PC-9 (cell line): ENCODE measurements at regions not wholly inside any gene's neighbourhood (a gene's known extent, or its start where the extent isn't known, plus 50 kb on each side); places are given as distances from the start of the nearest gene placed in this dataset.

Experiments used
- CTCF ChIP-seq: fragments of 200-600 bp; sonication (generic); conservative IDR thresholded peaks from 2 replicates; pipeline ENCODE4 v1.6.1; 2017; ENCODE audit warnings: mixed run types, antibody characterized with exemption, mild to moderate bottlenecking, moderate library complexity
- EZH2 ChIP-seq: fragments of 200-600 bp; sonication (generic); IDR thresholded peaks from 2 replicates; pipeline ENCODE4 v1.8.0; 2017; ENCODE audit warnings: antibody characterized with exemption, low read depth

GRCh38 chrX:40971736-40972135 lies 113.5 kb upstream of the USP9X start:
- TF ChIP-seq CTCF (no peak), EZH2 (no peak)
